Kidney (tissue), 13 donors: ENCODE measurements at regions not wholly inside any gene's neighbourhood (a gene's known extent, or its start where the extent isn't known, plus 50 kb on each side); places are given as distances from the start of the nearest gene placed in this dataset.

Experiments used
- DNase-seq, 5 donors: peaks; one replicate each; pipeline ENCODE4 v3.0.0-alpha.2; 2013 to 2020
- FAIRE-seq: peaks from 2 replicates; lab custom pipeline; 2012; peaks lifted over from hg19 to GRCh38; lab: Jason Lieb, UNC
- H3K27ac ChIP-seq, 2 donors: one replicate each; pipeline ENCODE4 v1.7.0; 2013; ENCODE audit warnings: low read depth in 2 of 2, low read length in 2 of 2, inconsistent platforms in 1 of 2
- H3K27me3 ChIP-seq: one replicate; pipeline ENCODE4 v1.7.1; 2013; ENCODE audit warnings: low read length, inconsistent platforms; ENCODE audit not compliant: control insufficient read depth, insufficient read depth
- H3K36me3 ChIP-seq, 3 donors: one replicate each; pipeline versions ENCODE4 v1.7.0 to v1.7.1; 2013; ENCODE audit warnings: low read length in 3 of 3, control low read depth in 1 of 3, inconsistent platforms in 1 of 3; ENCODE audit not compliant: insufficient read depth in 3 of 3, control insufficient read depth in 2 of 3
- H3K4me1 ChIP-seq, 3 donors: one replicate each; pipeline versions ENCODE4 v1.7.0 to v1.7.1; 2013; ENCODE audit warnings: low read length in 3 of 3, inconsistent platforms in 1 of 3, low read depth in 1 of 3; ENCODE audit not compliant: control insufficient read depth in 2 of 3, insufficient read depth in 2 of 3
- H3K4me3 ChIP-seq, 3 donors: one replicate each; pipeline versions ENCODE4 v1.7.0 to v1.8.1; 2013; ENCODE audit warnings: low read length in 3 of 3, control low read depth in 1 of 3, inconsistent platforms in 1 of 3
- H3K9ac ChIP-seq, 3 donors: one replicate each; pipeline versions ENCODE4 v1.7.0 to v1.7.1; 2013; ENCODE audit warnings: low read length in 3 of 3, control low read depth in 1 of 3, inconsistent platforms in 1 of 3
- H3K9me3 ChIP-seq, 3 donors: one replicate each; pipeline versions ENCODE4 v1.7.0 to v1.7.1; 2013; ENCODE audit warnings: low read length in 3 of 3, control low read depth in 1 of 3, inconsistent platforms in 1 of 3; ENCODE audit not compliant: control insufficient read depth in 2 of 3, insufficient read depth in 1 of 3
- CTCF ChIP-seq: IDR thresholded peaks from 3 replicates; pipeline ENCODE4 v1.5.1; 2012; ENCODE audit warnings: mild to moderate bottlenecking, moderate library complexity, borderline replicate concordance; ENCODE audit not compliant: insufficient read depth; ENCODE audit errors: extremely low read depth
- intact Hi-C: fragments of 100-400 bp; cut with DNase I; formaldehyde crosslinking; loops from one replicate; pipeline ENCODE4 v1.11.1; 2022
- donor health status: control.
- donor health status: control.
- donor health status: control.
- donor health status: control.
- donor health status: control.
- donor health status: DM: yes; HTN: yes; CAD: no.
- donor health status: Normal renal cell carcinoma (clear cell type).

GRCh38 chr14:22026527-22026926, 352.9 kb upstream of the OR4E1 start:
- Histone ChIP-seq H3K4me3 (no peak overlapping the region), H3K4me1 (no peaks in the 10 kb centered on the region), H3K9ac (no peak overlapping the region), H3K36me3 (no peaks in the 10 kb centered on the region), H3K27me3 (no peaks in the 10 kb centered on the region), H3K9me3 (no peaks in the 10 kb centered on the region), H3K27ac (no peak overlapping the region)
- FAIRE-seq, result no peak
- intact Hi-C loops, result no loop called here
- TF ChIP-seq CTCF, result no peak
- no peak for DNase-seq

GRCh38 chr14:22025879-22026278, 352.3 kb upstream of the OR4E1 start:
- Histone ChIP-seq H3K9ac (no peak overlapping the region), H3K4me1 (no peaks in the 10 kb centered on the region), H3K27ac (no peak overlapping the region), H3K27me3 (no peaks in the 10 kb centered on the region), H3K4me3 (no peak overlapping the region), H3K9me3 (no peaks in the 10 kb centered on the region), H3K36me3 (no peaks in the 10 kb centered on the region)
- intact Hi-C loops, result no loop called here
- FAIRE-seq, result no peak
- no peak for TF ChIP-seq CTCF
- DNase-seq, result no peak

GRCh38 chr14:22024137-22024536, 350.5 kb upstream of the OR4E1 start:
- no peak overlapping the region for H3K27ac ChIP-seq
- TF ChIP-seq CTCF, result no peak
- H3K36me3 ChIP-seq, result no peaks in the 10 kb centered on the region
- no peak overlapping the region for H3K4me3 ChIP-seq
- no peaks in the 10 kb centered on the region for H3K4me1 ChIP-seq
- intact Hi-C loops, result no loop called here
- H3K27me3 ChIP-seq, result no peaks in the 10 kb centered on the region
- H3K9ac ChIP-seq, result no peak overlapping the region
- peak in 1 of 5 donors; percentile 11 for DNase-seq
- no peak for FAIRE-seq
- no peaks in the 10 kb centered on the region for H3K9me3 ChIP-seq

GRCh38 chr14:22018890-22019289, 345.3 kb upstream of the OR4E1 start:
- DNase-seq (no peak), FAIRE-seq (no peak)
- H3K27ac ChIP-seq, result no peak overlapping the region
- no peak overlapping the region for H3K4me3 ChIP-seq
- H3K4me1 ChIP-seq, result no peaks in the 10 kb centered on the region
- H3K9me3 ChIP-seq, result no peaks in the 10 kb centered on the region
- no peaks in the 10 kb centered on the region for H3K27me3 ChIP-seq
- no peaks in the 10 kb centered on the region for H3K36me3 ChIP-seq
- H3K9ac ChIP-seq, result no peak overlapping the region
- intact Hi-C loops, result no loop called here
- no peak for TF ChIP-seq CTCF
